Naive thymus-derived CD4-positive, alpha-beta T cell (primary cell): ENCODE measurements at regions not wholly inside any gene's neighbourhood (a gene's known extent, or its start where the extent isn't known, plus 50 kb on each side); places are given as distances from the start of the nearest gene placed in this dataset.
"Not testable (repeated sequence)": the region's sequence is repeated elsewhere in the genome, so short reads cannot be mapped to it uniquely, and the experiment has no call there.

Source experiments
- ATAC-seq: fragments of 150-1000 bp; cut with Tn5 transposase; 2 replicates; pipeline ENCODE4 v1.10.0; 2021; ENCODE audit warnings: mild to moderate bottlenecking, moderate library complexity
- CTCF ChIA-PET: fragments of 350-600 bp; sonication (Branson Sonifier 250); formaldehyde crosslinking; loops from one replicate; lab custom pipeline; 2021; ENCODE audit warnings: antibody characterized with exemption; lab: Charles Lee
- POLR2A ChIA-PET: fragments of 350-600 bp; sonication (Branson Sonifier 250); formaldehyde crosslinking; loops from one replicate; lab custom pipeline; 2021; ENCODE audit warnings: antibody characterized with exemption, inconsistent platforms; lab: Charles Lee
- DNase-seq, 9 donors: peaks; one replicate each; pipeline versions ENCODE4 v3.0.0 to v3.0.0-alpha.2; 2020 to 2022; ENCODE audit warnings: mixed read lengths in 1 of 9
- H3K27ac ChIP-seq: one replicate; pipeline ENCODE4 v1.7.0; 2013; ENCODE audit warnings: mild to moderate bottlenecking, low read depth, low read length, moderate library complexity
- H3K27me3 ChIP-seq, 2 donors: one replicate each; pipeline ENCODE4 v1.7.0; 2013; ENCODE audit warnings: low read length in 2 of 2, mild to moderate bottlenecking in 2 of 2, moderate library complexity in 2 of 2; ENCODE audit not compliant: control insufficient read depth in 2 of 2, insufficient read depth in 2 of 2
- H3K36me3 ChIP-seq, 3 experiments: 1 replicate in 2 of 3; 2 replicates in 1 of 3; pipeline ENCODE4 v1.7.0; 2013; ENCODE audit warnings: low read length in 3 of 3, mild to moderate bottlenecking in 3 of 3, moderate library complexity in 1 of 3; ENCODE audit not compliant: insufficient read depth in 3 of 3, control insufficient read depth in 2 of 3
- H3K4me1 ChIP-seq, 2 donors: one replicate each; pipeline ENCODE4 v1.7.0; 2013; ENCODE audit warnings: low read length in 2 of 2, mild to moderate bottlenecking in 2 of 2, moderate library complexity in 1 of 2; ENCODE audit not compliant: control insufficient read depth in 2 of 2, insufficient read depth in 2 of 2
- H3K4me3 ChIP-seq: 2 replicates; pipeline ENCODE4 v1.7.0; 2013; ENCODE audit warnings: mild to moderate bottlenecking, low read length
- H3K9me3 ChIP-seq, 3 experiments: 1 replicate in 2 of 3; 2 replicates in 1 of 3; pipeline ENCODE4 v1.7.0; 2013; ENCODE audit warnings: low read length in 3 of 3; ENCODE audit not compliant: control insufficient read depth in 2 of 3
- H3K27ac Mint-ChIP-seq, 9 donors: one replicate each; pipeline ENCODE4 v1.8.0; 2020 to 2022; ENCODE audit warnings: mixed read lengths in 9 of 9, mild to moderate bottlenecking in 8 of 9, moderate library complexity in 5 of 9, inconsistent platforms in 2 of 9
- H3K27me3 Mint-ChIP-seq, 5 donors: one replicate each; pipeline ENCODE4 v1.8.0; 2021 to 2022; ENCODE audit warnings: mixed read lengths in 5 of 5, mild to moderate bottlenecking in 1 of 5
- H3K36me3 Mint-ChIP-seq, 5 donors: one replicate each; pipeline ENCODE4 v1.8.0; 2020 to 2022; ENCODE audit warnings: mixed read lengths in 5 of 5, mild to moderate bottlenecking in 3 of 5, inconsistent platforms in 1 of 5
- H3K4me1 Mint-ChIP-seq, 7 donors: one replicate each; pipeline ENCODE4 v1.8.0; 2020 to 2022; ENCODE audit warnings: mixed read lengths in 7 of 7, mild to moderate bottlenecking in 3 of 7, inconsistent platforms in 1 of 7
- H3K4me3 Mint-ChIP-seq, 10 donors: one replicate each; pipeline ENCODE4 v1.8.0; 2020 to 2022; ENCODE audit warnings: mild to moderate bottlenecking in 10 of 10, mixed read lengths in 10 of 10, moderate library complexity in 6 of 10, inconsistent platforms in 2 of 10
- H3K9me3 Mint-ChIP-seq, 11 donors: one replicate each; pipeline ENCODE4 v1.8.0; 2020 to 2022; ENCODE audit warnings: mixed read lengths in 11 of 11, mild to moderate bottlenecking in 4 of 11, inconsistent platforms in 1 of 11, moderate library complexity in 1 of 11
- intact Hi-C, 2 donors: fragments of 100-400 bp; cut with micrococcal nuclease; formaldehyde crosslinking; loops; one replicate each; pipeline ENCODE4 v1.15.1; 2023

- H3K27ac Mint-ChIP-seq, H3K36me3 Mint-ChIP-seq, H3K4me1 Mint-ChIP-seq, H3K4me3 ChIP-seq, H3K27ac ChIP-seq, H3K4me1 ChIP-seq, H3K36me3 ChIP-seq, CTCF ChIA-PET, POLR2A ChIA-PET, H3K9me3 ChIP-seq, H3K4me3 Mint-ChIP-seq, ATAC-seq, intact Hi-C loops, DNase-seq, H3K27me3 Mint-ChIP-seq, H3K27me3 ChIP-seq: not testable (repeated sequence)
- peaks cover 0 to 24% (median 8%) of the 10 kb centered on the region in 11 donors for H3K9me3 Mint-ChIP-seq
Measured at GRCh38 chr2:91917602-91918001, 2953.6 kb upstream of the TEKT4 start.
